ENCODE measurements at regions not wholly inside any gene's neighbourhood (a gene's known extent, or its start where the extent isn't known, plus 50 kb on each side); places are given as distances from the start of the nearest gene placed in this dataset.

- DNase-seq (ENCODE audit: low spot score) = no peak
These were observed 454.4 kb downstream of the WDR72 start for GRCh38 chr15:53305101-53305500.

GRCh38 chr15:53297828-53298227 is 461.6 kb downstream of the WDR72 start:
- DNase-seq (ENCODE audit: low spot score) = no peak

- no peak for DNase-seq (ENCODE audit: low spot score)
These were observed 462.9 kb downstream of the WDR72 start for GRCh38 chr15:53296603-53297002.

GRCh38 chr15:53295574-53295973 is 463.9 kb downstream of the WDR72 start:
- DNase-seq (ENCODE audit: low spot score) = no peak

- DNase-seq (ENCODE audit: low spot score) = no peak
These were observed 470.9 kb downstream of the WDR72 start for GRCh38 chr15:53288542-53288941.

GRCh38 chr15:53274630-53275029 is 484.5 kb upstream of the ONECUT1 start:
- DNase-seq (ENCODE audit: low spot score) = no peak

GRCh38 chr15:53272116-53272515 is 482.0 kb upstream of the ONECUT1 start:
- no peak for DNase-seq (ENCODE audit: low spot score)

- DNase-seq (ENCODE audit: low spot score) = no peak
These were observed 476.0 kb upstream of the ONECUT1 start for GRCh38 chr15:53266176-53266575.

GRCh38 chr15:53260647-53261046 is 470.5 kb upstream of the ONECUT1 start:
- no peak for DNase-seq (ENCODE audit: low spot score)

- no peak for DNase-seq (ENCODE audit: low spot score)
These were observed 466.3 kb upstream of the ONECUT1 start for GRCh38 chr15:53256457-53256856.

- no peak for DNase-seq (ENCODE audit: low spot score)
These were observed 465.9 kb upstream of the ONECUT1 start for GRCh38 chr15:53256043-53256442.

- DNase-seq (ENCODE audit: low spot score) = no peak
These were observed 461.9 kb upstream of the ONECUT1 start for GRCh38 chr15:53251996-53252395.

- DNase-seq (ENCODE audit: low spot score) = no peak
These were observed 461.4 kb upstream of the ONECUT1 start for GRCh38 chr15:53251523-53251922.

GRCh38 chr15:53247041-53247708 is 457.0 kb upstream of the ONECUT1 start:
- DNase-seq (ENCODE audit: low spot score) = no peak

GRCh38 chr15:53246404-53246803 is 456.3 kb upstream of the ONECUT1 start:
- no peak for DNase-seq (ENCODE audit: low spot score)

GRCh38 chr15:53233801-53234200 is 443.7 kb upstream of the ONECUT1 start:
- DNase-seq (ENCODE audit: low spot score) = no peak

- no peak for DNase-seq (ENCODE audit: low spot score)
These were observed 440.3 kb upstream of the ONECUT1 start for GRCh38 chr15:53230473-53230872.

- DNase-seq (ENCODE audit: low spot score) = no peak
These were observed 436.4 kb upstream of the ONECUT1 start for GRCh38 chr15:53226559-53226958.

- no peak for DNase-seq (ENCODE audit: low spot score)
These were observed 435.6 kb upstream of the ONECUT1 start for GRCh38 chr15:53225781-53226180.

GRCh38 chr15:53224371-53224770 is 434.2 kb upstream of the ONECUT1 start:
- DNase-seq (ENCODE audit: low spot score) = no peak

GRCh38 chr15:53223815-53224214 is 433.7 kb upstream of the ONECUT1 start:
- no peak for DNase-seq (ENCODE audit: low spot score)

- no peak for DNase-seq (ENCODE audit: low spot score)
These were observed 428.8 kb upstream of the ONECUT1 start for GRCh38 chr15:53218666-53219580.

GRCh38 chr15:53216036-53216435 is 425.9 kb upstream of the ONECUT1 start:
- no peak for DNase-seq (ENCODE audit: low spot score)

Measured in LoVo (cell line).